ENCODE measurements at regions not wholly inside any gene's neighbourhood (a gene's known extent, or its start where the extent isn't known, plus 50 kb on each side); places are given as distances from the start of the nearest gene placed in this dataset.

GRCh38 chr5:38029397-38030065 lies 189.7 kb upstream of the GDNF start:
- H3K27me3 ChIP-seq: no peaks in the 10 kb centered on the region
- TF ChIP-seq CTCF (IDR thresholded peaks at IDR 0.05): no peak
- no peak for TF ChIP-seq POLR2A (IDR thresholded peaks at IDR 0.05)
- H3K9me3 ChIP-seq: no peaks in the 10 kb centered on the region
- no peaks in the 10 kb centered on the region for H3K36me3 ChIP-seq
- 83 to 90% methylated on average over 6 of the region's 6 CpGs for WGBS, 2 donors
- DNase-seq: no peak
- no peak overlapping the region for H3K27ac ChIP-seq
- no peaks in the 10 kb centered on the region for H3K4me1 ChIP-seq
- intact Hi-C loops (cut with DNase I): no loop called here
- H3K4me3 ChIP-seq (replicated peaks in 1 of 3): no peak overlapping the region

GRCh38 chr5:38023799-38024198 lies 184.0 kb upstream of the GDNF start:
- DNase-seq: no peak
- Histone ChIP-seq H3K9me3 (no peaks in the 10 kb centered on the region), H3K36me3 (no peaks in the 10 kb centered on the region), H3K27me3 (no peaks in the 10 kb centered on the region), H3K4me1 (peaks cover 4 to 7% of the 10 kb centered on the region in 2 donors), H3K4me3 (replicated peaks in 1 of 3) (no peak overlapping the region), H3K27ac (no peak overlapping the region)
- 63 to 64% methylated on average over 4 of the region's 4 CpGs for WGBS, 2 donors
- TF ChIP-seq CTCF (IDR thresholded peaks at IDR 0.05) (peak in 1 of 6 experiments; percentile 9), POLR2A (IDR thresholded peaks at IDR 0.05) (no peak)
- intact Hi-C loops (cut with DNase I): no loop called here

GRCh38 chr5:38023371-38023770 lies 183.5 kb upstream of the GDNF start:
- Histone ChIP-seq H3K9me3 (no peaks in the 10 kb centered on the region), H3K36me3 (no peaks in the 10 kb centered on the region), H3K4me3 (replicated peaks in 1 of 3) (no peak overlapping the region), H3K27me3 (no peaks in the 10 kb centered on the region), H3K27ac (no peak overlapping the region), H3K4me1 (peaks cover 4 to 7% of the 10 kb centered on the region in 2 donors)
- no peak for DNase-seq
- intact Hi-C loops (cut with DNase I): no loop called here
- TF ChIP-seq POLR2A (IDR thresholded peaks at IDR 0.05) (no peak), CTCF (IDR thresholded peaks at IDR 0.05) (no peak)
- 52 to 62% methylated on average over 4 of the region's 4 CpGs for WGBS, 2 donors

- DNase-seq: peak; percentile 32 to 42
- Histone ChIP-seq H3K27me3 (no peaks in the 10 kb centered on the region), H3K4me1 (peaks cover 4 to 7% of the 10 kb centered on the region in 2 donors), H3K4me3 (replicated peaks in 1 of 3) (no peak overlapping the region), H3K27ac (no peak overlapping the region), H3K36me3 (no peaks in the 10 kb centered on the region), H3K9me3 (no peaks in the 10 kb centered on the region)
- intact Hi-C loops (cut with DNase I): no loop called here
- WGBS, 2 donors: 21 to 32% methylated on average over 4 of the region's 4 CpGs
- TF ChIP-seq POLR2A (IDR thresholded peaks at IDR 0.05) (no peak), CTCF (IDR thresholded peaks at IDR 0.05) (no peak)
Measured at GRCh38 chr5:38022631-38023030, 182.8 kb upstream of the GDNF start.

GRCh38 chr5:38018016-38018415 lies 178.2 kb upstream of the GDNF start:
- 84 to 86% methylated on average over 6 of the region's 6 CpGs for WGBS, 2 donors

More at GRCh38 chr5:38018016-38018415, 178.2 kb upstream of the GDNF start:
- Histone ChIP-seq H3K27me3 (no peaks in the 10 kb centered on the region), H3K9me3 (no peaks in the 10 kb centered on the region), H3K4me3 (replicated peaks in 1 of 3) (no peak overlapping the region), H3K4me1 (peaks cover 0 to 5% of the 10 kb centered on the region in 2 donors), H3K27ac (no peak overlapping the region), H3K36me3 (no peaks in the 10 kb centered on the region)
- intact Hi-C loops (cut with DNase I): no loop called here
- TF ChIP-seq POLR2A (IDR thresholded peaks at IDR 0.05): no peak
- TF ChIP-seq CTCF (IDR thresholded peaks at IDR 0.05): no peak
- DNase-seq: no peak

All from thyroid gland (tissue), 4 donors.